Mammary epithelial cell (primary cell): ENCODE measurements at regions not wholly inside any gene's neighbourhood (a gene's known extent, or its start where the extent isn't known, plus 50 kb on each side); places are given as distances from the start of the nearest gene placed in this dataset.

Experiments used
- EZH2 ChIP-seq: IDR thresholded peaks from 2 replicates; pipeline ENCODE4 v1.6.1; 2012; ENCODE audit warnings: low read length, inconsistent platforms, borderline replicate concordance
- TF ChIP-seq, protein P1 (sequence below), 2 donors: IDR thresholded peaks in 1 of 2; conservative IDR thresholded peaks in 1 of 2; 2 replicates each; pipeline ENCODE4 v1.5.1; 2011 to 2012; ENCODE audit warnings: inconsistent platforms in 2 of 2, low read length in 2 of 2, mild to moderate bottlenecking in 2 of 2, control low read depth in 1 of 2, low read depth in 1 of 2; ENCODE audit not compliant: insufficient read depth in 1 of 2; ENCODE audit errors: extremely low read depth in 1 of 2

DNA sequence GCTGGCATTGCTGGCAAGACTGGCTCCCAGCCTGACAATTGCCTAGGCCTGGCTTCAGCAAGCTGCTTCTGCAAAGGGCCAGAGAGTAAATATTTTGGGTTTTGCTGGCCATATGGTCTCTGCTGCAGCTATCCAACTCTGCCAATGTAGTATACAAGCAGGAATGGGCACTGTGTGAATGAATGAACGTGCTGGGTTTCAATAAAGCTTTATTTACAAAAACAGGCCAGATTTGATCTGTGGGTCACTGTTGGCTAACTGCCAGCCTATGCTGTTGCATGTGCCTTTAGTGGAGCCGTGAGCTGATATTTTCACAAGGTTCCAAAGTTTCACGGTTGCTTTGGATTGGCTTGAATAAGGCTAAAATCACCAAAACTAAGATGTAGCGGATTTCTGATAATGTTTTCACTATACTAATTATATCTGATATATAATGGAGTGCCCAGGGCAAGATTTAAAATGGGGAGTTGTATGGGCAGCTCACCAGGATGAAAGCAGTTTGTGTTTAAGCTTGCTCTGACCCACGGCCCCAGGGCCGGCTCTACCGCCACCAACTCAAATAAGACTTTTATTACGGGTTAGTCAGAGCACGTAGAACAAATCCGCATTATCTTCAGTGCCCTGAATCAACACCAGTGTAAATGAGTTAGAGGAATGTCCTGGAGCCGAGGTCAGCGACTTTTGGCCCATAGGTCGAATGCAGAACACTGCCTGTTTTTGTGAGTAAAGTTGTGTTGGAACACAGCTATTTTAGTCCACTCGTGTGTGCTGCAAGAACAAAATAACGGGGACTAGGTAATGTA lies 98.6 kb upstream of the DAP start:
- TF ChIP-seq, protein P1, sequence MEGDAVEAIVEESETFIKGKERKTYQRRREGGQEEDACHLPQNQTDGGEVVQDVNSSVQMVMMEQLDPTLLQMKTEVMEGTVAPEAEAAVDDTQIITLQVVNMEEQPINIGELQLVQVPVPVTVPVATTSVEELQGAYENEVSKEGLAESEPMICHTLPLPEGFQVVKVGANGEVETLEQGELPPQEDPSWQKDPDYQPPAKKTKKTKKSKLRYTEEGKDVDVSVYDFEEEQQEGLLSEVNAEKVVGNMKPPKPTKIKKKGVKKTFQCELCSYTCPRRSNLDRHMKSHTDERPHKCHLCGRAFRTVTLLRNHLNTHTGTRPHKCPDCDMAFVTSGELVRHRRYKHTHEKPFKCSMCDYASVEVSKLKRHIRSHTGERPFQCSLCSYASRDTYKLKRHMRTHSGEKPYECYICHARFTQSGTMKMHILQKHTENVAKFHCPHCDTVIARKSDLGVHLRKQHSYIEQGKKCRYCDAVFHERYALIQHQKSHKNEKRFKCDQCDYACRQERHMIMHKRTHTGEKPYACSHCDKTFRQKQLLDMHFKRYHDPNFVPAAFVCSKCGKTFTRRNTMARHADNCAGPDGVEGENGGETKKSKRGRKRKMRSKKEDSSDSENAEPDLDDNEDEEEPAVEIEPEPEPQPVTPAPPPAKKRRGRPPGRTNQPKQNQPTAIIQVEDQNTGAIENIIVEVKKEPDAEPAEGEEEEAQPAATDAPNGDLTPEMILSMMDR (conservative IDR thresholded peaks at IDR 0.05 in 1 of 2, IDR thresholded peaks at IDR 0.05 in 1 of 2; ENCODE audit: extremely low read depth in 1 of 2, insufficient read depth in 1 of 2, low read depth in 1 of 2, low read length in 2 of 2) = no peak
- no peak for TF ChIP-seq EZH2
